GM19324 (cell line): ENCODE measurements at regions not wholly inside any gene's neighbourhood (a gene's known extent, or its start where the extent isn't known, plus 50 kb on each side); places are given as distances from the start of the nearest gene placed in this dataset.
"Not testable (repeated sequence)": the region's sequence is repeated elsewhere in the genome, so short reads cannot be mapped to it uniquely, and the experiment has no call there.

Experiments
- ATAC-seq: cut with Tn5 transposase; IDR thresholded peaks from one replicate; pipeline ENCODE4 v1.9.1; 2021; ENCODE audit warnings: mild to moderate bottlenecking, moderate library complexity; ENCODE audit not compliant: unreplicated experiment, low FRiP score

GRCh38 chr2:120544522-120544921, 191.1 kb upstream of the GLI2 start:
- no peak for ATAC-seq

DNA sequence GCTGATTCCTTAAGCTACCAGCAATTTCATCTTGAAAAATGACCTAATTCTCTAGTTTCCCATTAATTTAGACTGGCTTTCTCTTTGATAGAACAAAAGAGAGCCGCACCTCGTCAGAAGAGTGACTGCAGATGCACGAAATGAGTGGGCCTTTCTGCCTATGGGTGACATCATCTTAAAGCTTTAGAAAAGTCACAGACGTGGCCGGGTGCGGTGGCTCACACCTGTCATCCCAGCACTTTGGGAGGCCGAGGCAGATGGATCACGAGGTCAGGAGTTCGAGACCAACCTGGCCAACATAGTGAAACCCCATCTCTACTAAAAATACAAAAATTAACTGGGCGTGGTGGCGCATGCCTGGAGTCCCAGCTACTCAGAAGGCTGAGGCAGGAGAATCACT, 190.7 kb upstream of the GLI2 start:
- not testable (repeated sequence) for ATAC-seq

DNA sequence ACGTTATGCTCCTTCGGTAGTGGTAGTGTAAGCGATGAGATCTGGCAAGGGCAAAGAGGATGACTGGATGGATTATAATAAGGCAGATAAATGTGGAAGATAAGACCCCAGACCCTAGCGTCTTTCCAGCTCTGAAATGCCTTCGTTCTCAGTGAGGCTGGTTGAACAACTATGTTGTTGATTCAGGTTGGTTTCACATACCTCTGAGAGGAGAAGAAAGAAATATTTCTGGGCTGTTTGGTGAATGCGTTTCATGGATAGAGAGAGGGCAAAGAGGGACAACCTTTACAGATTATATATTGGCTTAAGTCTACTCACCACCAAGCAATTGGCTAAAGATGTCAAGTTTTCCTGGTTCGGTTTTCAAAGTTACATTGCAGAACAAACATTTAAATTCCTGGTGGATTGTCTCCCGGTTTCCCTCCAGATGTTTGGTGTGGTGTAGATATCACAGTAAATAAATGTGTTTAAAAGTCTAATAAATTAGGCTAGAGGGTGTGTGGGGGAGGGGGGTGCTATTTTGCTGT, 190.1 kb upstream of the GLI2 start:
- ATAC-seq = no peak

DNA sequence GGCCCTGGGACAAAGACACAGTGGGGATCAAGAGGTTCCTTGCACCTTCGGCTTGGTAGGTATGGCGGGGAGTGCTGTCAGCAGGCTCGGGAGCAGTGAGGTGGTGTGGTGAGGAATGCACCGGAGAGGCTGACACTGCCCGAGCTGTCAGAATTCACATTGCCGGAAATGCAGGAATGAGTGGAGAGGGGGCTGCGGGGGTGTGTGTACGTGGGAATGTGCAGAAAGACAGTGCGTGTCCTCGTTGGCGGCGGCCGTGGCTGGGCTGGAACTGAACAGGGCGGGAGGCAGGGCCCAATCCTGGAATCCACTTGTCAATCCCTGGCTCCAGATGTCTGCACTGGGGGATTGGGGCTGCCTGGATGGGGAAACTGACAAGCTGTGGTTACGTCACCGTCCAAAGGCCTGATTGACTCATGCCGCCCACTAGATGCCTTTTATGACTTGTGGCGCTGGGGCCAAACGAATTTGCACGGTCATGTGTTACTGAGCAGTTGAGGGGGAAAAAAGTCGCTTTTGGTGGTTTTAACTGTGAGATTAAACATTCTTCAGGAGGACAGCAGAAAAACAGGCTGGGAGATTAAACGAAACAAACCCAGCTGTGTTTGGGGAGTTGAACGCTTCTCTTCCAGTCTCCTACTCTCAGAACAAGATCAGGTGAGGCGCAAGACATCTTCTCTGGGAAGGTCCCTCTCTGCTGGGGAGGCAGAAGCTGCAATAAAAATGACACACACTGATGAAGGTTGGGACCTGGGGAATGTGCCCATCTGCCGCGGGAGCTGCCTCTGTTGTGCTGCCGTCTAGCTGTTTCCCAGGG, 189.4 kb upstream of the GLI2 start:
- no peak for ATAC-seq

DNA sequence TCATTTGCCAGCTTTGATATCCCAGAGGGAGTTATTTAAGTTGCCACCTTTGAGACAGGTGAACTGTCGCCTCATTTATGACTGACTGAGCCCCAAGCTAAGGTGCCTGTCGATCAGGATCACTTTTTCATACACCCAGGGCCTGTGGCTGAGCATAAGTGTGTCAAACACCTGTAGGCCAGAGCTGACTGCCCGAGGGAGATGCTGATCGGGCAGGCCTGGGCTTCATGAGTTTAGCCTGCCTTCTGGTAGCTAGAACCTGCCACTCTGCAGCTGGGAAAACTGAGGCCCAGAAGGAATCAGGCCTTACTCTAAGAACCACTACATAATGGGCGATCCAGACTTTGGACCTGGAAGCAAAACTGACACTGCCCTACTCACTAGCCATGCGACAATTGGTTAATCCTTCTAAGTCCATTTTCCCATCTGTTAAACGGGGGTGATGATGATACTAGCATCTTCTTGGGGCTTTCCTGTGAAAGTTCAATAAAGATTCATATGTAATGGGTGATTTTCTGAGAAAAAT, 188.7 kb upstream of the GLI2 start:
- ATAC-seq = no peak

DNA sequence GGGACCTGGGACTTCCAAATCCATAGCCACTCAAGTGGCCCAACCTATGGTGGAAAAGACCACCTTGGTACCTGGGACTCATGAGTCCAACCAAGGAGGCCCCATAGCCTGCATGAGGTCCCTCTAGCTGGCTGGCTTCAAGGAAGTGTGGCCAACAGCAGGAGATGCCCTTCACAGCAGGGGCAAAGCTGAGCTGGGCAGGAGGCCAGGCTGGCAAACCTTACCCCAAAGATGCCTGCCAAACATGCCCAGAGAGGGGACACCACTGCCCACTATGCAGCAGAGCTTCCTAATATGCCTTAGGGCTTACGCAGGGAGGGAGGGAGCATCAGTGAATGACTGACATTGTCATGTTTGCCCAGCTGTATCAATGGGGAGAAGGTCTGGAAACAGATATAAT, 188.0 kb upstream of the GLI2 start:
- ATAC-seq = no peak

DNA sequence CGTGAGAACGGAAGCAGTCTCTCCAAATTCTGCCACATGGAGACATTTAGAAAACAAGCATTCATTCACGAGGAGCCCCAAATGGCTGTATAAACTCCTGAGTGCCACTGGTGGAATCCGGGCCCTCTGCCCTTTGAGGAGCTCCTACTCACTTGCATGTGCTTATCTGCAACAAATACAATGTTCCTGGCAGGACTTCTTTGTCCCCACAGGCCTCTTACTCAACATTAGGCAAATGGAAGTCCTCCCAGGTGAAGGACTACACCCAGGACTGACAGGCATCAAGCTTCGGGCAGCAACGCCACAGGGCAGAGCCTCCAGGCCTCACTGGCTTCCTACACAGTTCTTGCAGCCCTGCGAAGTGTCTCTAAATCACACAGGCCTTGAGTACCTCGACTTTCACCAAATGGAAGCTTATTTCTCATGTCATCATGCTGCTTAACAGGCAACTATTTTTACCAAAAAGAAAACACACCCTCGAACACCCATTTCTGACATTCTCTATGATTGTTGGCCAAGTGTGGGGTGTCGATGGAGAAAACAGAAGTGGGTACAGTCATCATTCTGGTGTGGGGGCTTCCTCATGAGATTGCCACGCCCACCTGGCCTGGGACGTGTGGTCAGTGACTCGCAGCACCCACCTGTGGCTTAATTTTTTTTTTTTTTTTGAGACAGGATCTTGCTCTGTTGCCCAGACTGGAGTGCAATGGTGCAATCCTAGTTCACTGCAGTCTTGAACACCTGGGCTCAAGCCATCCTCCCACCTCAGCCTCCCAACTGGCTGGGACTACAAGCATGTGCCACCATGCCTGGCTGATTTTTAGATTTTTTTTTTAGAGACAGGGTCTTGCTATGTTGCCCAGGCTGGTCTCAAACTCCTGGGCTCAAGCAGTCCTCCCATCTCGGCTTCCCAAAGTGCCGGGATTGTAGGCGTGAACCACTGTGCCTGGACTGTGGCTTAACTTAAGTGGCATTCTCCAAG, 186.8 kb upstream of the GLI2 start:
- ATAC-seq = no peak

GRCh38 chr2:120549841-120550240, 185.8 kb upstream of the GLI2 start:
- no peak for ATAC-seq

DNA sequence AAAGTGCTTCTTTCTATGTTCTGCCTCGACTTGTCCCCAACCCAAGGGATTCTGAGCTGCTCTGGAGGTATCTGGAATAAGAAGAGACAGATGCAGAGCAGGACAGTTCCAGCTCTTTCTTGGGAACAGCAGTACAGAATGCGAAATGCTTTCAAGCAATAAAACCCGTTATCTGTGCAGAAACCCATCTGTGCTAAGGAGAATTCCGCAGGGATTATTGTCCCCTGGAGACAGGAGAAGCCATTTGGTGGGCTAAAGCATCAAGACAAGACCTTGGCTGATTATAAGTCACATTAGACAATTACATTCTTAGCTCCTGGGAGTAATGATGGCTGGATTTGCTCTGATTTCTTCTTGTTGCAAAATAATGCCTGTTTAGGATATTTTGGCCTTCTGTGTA, 185.4 kb upstream of the GLI2 start:
- no peak for ATAC-seq

- ATAC-seq = no peak
Observed at GRCh38 chr2:120550893-120551446, 184.7 kb upstream of the GLI2 start.

- ATAC-seq = peak; percentile 49
Observed at GRCh38 chr2:120551522-120551921, 184.1 kb upstream of the GLI2 start.

- ATAC-seq = no peak
Observed at GRCh38 chr2:120552079-120552478, 183.6 kb upstream of the GLI2 start.

GRCh38 chr2:120552800-120553481, 182.7 kb upstream of the GLI2 start:
- ATAC-seq = no peak

DNA sequence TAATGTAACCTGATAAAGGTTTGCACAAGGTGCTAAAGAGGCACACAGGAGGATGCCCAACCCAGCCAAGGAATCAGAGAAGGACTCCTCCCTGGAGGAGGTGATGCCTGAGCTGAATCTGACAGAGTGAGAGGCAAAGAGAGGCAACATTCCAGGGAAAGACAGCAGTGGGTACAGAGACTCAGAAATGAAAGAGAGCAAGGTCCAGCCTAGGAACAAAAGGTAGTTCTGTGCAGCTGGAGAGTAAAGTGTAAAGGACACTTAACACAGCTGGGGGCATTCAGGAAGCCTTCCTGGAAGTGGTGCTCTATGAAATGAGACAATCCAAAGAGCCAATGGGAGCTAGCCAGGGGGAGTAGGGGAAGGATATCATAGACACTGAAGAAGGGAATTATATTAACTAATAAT, 181.0 kb upstream of the GLI2 start:
- ATAC-seq = no peak

DNA sequence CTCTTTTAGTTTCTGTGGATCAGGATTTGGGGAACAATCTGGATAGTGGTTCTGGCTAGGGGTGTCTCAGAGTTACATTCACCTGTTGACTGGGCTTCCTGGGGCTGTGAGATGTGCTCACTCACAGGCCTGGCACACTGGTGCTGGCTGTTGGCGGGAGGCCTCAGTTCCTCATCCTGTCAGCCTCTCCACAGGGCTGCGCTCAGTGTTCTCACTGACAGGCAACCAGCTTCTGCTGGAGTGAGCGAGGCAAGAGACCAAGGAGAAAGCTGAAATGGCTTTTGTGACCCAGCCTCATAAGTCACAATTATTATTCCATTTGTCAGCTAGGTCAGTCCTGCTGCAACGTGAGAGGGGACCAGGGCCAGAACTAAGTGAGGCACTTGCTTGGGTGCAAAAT, 180.6 kb upstream of the GLI2 start:
- ATAC-seq = no peak

- ATAC-seq = no peak
Observed at GRCh38 chr2:120556911-120557310, 178.8 kb upstream of the GLI2 start.

- no peak for ATAC-seq
Observed at GRCh38 chr2:120558847-120559246, 176.8 kb upstream of the GLI2 start.

DNA sequence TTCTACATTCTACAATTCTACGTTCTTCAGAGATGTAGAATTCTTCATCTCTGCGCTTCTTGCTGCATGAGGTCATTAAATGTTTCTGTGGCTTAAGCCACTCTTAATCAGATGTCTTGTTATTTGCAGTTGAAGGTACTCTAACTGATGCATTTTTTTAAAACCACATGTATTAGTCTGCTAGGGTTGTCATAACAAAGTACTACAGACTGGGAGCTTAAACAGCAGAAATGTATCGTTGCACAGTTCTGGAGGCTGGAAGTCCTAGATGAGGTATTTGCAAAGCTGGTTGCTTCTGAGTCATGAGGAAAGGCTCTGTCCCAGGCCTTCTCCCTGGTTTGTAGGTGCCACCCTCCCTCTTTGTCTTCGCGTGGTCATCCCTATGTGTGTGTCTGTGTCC, 176.3 kb upstream of the GLI2 start:
- ATAC-seq = no peak

- ATAC-seq = no peak
Observed at GRCh38 chr2:120560330-120560729, 175.3 kb upstream of the GLI2 start.

- no peak for ATAC-seq
Observed at GRCh38 chr2:120561379-120562035, 174.2 kb upstream of the GLI2 start.
